ENCODE measurements at regions not wholly inside any gene's neighbourhood (a gene's known extent, or its start where the extent isn't known, plus 50 kb on each side); places are given as distances from the start of the nearest gene placed in this dataset.

- no peak overlapping the region for H3K27ac Mint-ChIP-seq
- H3K4me3 Mint-ChIP-seq, result no peak overlapping the region
- no peak for ATAC-seq (replicated peaks in 1 of 4)
- no peak overlapping the region for H3K27ac ChIP-seq (ENCODE audit: low read length)
- no peaks in the 10 kb centered on the region for H3K36me3 ChIP-seq (ENCODE audit: control insufficient read depth in 2 of 2, extremely low read depth in 1 of 2, insufficient read depth in 1 of 2, low read length in 1 of 2)
- peaks cover 0 to 4% (median 2%) of the 10 kb centered on the region in 3 donors for H3K4me1 Mint-ChIP-seq
- H3K9me3 Mint-ChIP-seq, result no peaks in the 10 kb centered on the region
- no peaks in the 10 kb centered on the region for H3K9me3 ChIP-seq
- ChIA-PET POLR2A (no interaction called here), CTCF (no interaction called here)
- H3K36me3 Mint-ChIP-seq, result no peaks in the 10 kb centered on the region
- no peak overlapping the region for H3K4me3 ChIP-seq (ENCODE audit: control insufficient read depth in 1 of 2, extremely low read depth in 1 of 2, low read length in 1 of 2)
- WGBS (ENCODE audit: insufficient coverage), result 88% methylated on average over 9 of the region's 12 CpGs
- H3K27me3 Mint-ChIP-seq, result peaks cover 4 to 17% of the 10 kb centered on the region in 2 donors
- H3K4me1 ChIP-seq (ENCODE audit: control insufficient read depth in 1 of 2, extremely low read depth in 1 of 2, insufficient read depth in 2 of 2, low read length in 2 of 2), result no peaks in the 10 kb centered on the region
- peaks cover 0 to 19% of the 10 kb centered on the region in 2 experiments for H3K27me3 ChIP-seq (replicated peaks in 1 of 2; ENCODE audit: control insufficient read depth in 2 of 2, extremely low read depth in 1 of 2, insufficient read depth in 2 of 2, low read length in 1 of 2)
- DNase-seq, result no peak
Measured at GRCh38 chr16:86985648-86986015, 331.6 kb downstream of the C16orf95 start.

GRCh38 chr16:86986136-86986535, 331.1 kb downstream of the C16orf95 start:
- WGBS (ENCODE audit: insufficient coverage), result 67% methylated on average over 3 of the region's 7 CpGs
- no peak overlapping the region for H3K4me3 Mint-ChIP-seq
- DNase-seq, result no peak

DNA sequence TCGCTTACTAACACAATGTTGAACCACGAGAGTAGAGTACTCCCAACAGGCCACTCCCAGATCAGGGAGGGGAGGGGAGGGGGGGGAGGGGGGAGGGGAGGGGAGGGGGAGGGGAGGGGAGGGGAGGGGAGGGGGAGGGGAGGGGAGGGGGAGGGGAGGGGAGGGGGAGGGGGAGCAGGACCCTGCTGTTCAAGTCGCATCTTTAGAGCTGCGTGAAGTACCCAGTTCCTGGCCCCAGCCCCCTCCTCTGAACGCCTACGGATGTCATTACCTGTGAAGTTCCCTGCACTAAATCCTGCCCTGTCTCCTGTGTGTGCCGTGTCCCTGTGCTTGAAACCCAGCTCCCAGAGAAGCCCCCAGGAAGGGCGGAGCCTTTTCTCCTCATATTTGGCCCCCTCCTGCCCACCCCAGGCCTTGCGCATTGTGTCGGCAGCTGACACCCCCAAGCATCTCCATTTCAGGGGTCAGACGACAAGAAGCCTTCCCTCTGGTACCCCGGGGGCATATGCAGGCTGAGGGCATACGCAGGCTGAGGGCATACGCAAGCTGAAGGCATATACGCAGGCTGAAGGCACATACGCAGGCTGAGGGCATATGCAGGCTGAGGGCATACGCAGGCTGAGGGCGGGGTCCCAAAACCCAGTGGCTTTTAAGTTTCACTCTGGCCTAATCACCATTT, 330.2 kb downstream of the C16orf95 start:
- Mint-ChIP-seq H3K4me3 (no peak overlapping the region), H3K27me3 (peaks cover 16 to 22% of the 10 kb centered on the region in 2 donors), H3K36me3 (no peaks in the 10 kb centered on the region), H3K27ac (no peak overlapping the region), H3K9me3 (no peaks in the 10 kb centered on the region), H3K4me1 (peaks cover 0 to 4% (median 2%) of the 10 kb centered on the region in 3 donors)
- Histone ChIP-seq H3K27me3 (replicated peaks in 1 of 2; ENCODE audit: control insufficient read depth in 2 of 2, extremely low read depth in 1 of 2, insufficient read depth in 2 of 2, low read length in 1 of 2) (peaks cover 0 to 18% of the 10 kb centered on the region in 2 experiments), H3K4me1 (ENCODE audit: control insufficient read depth in 1 of 2, extremely low read depth in 1 of 2, insufficient read depth in 2 of 2, low read length in 2 of 2) (no peaks in the 10 kb centered on the region), H3K27ac (ENCODE audit: low read length) (no peak overlapping the region), H3K36me3 (ENCODE audit: control insufficient read depth in 2 of 2, extremely low read depth in 1 of 2, insufficient read depth in 1 of 2, low read length in 1 of 2) (no peaks in the 10 kb centered on the region), H3K4me3 (ENCODE audit: control insufficient read depth in 1 of 2, extremely low read depth in 1 of 2, low read length in 1 of 2) (no peak overlapping the region), H3K9me3 (no peaks in the 10 kb centered on the region)
- CTCF ChIA-PET, result no interaction called here
- DNase-seq, result no peak
- no peak for ATAC-seq (replicated peaks in 1 of 4)
- 97% methylated on average over 13 of the region's 18 CpGs for WGBS (ENCODE audit: insufficient coverage)
- POLR2A ChIA-PET, result no interaction called here

More at GRCh38 chr16:86986136-86986535, 331.1 kb downstream of the C16orf95 start:
- H3K9me3 Mint-ChIP-seq, result no peaks in the 10 kb centered on the region
- H3K27me3 Mint-ChIP-seq, result peaks cover 8 to 19% of the 10 kb centered on the region in 2 donors
- H3K36me3 Mint-ChIP-seq, result no peaks in the 10 kb centered on the region
- H3K27ac ChIP-seq (ENCODE audit: low read length), result no peak overlapping the region
- H3K36me3 ChIP-seq (ENCODE audit: control insufficient read depth in 2 of 2, extremely low read depth in 1 of 2, insufficient read depth in 1 of 2, low read length in 1 of 2), result no peaks in the 10 kb centered on the region
- no peak overlapping the region for H3K4me3 ChIP-seq (ENCODE audit: control insufficient read depth in 1 of 2, extremely low read depth in 1 of 2, low read length in 1 of 2)
- no peak overlapping the region for H3K27ac Mint-ChIP-seq
- ChIA-PET CTCF (no interaction called here), POLR2A (no interaction called here)
- H3K4me1 ChIP-seq (ENCODE audit: control insufficient read depth in 1 of 2, extremely low read depth in 1 of 2, insufficient read depth in 2 of 2, low read length in 2 of 2), result no peaks in the 10 kb centered on the region
- no peaks in the 10 kb centered on the region for H3K9me3 ChIP-seq
- H3K4me1 Mint-ChIP-seq, result peaks cover 0 to 4% (median 2%) of the 10 kb centered on the region in 3 donors
- no peak for ATAC-seq (replicated peaks in 1 of 4)
- peaks cover 0 to 18% of the 10 kb centered on the region in 2 experiments for H3K27me3 ChIP-seq (replicated peaks in 1 of 2; ENCODE audit: control insufficient read depth in 2 of 2, extremely low read depth in 1 of 2, insufficient read depth in 2 of 2, low read length in 1 of 2)

DNA sequence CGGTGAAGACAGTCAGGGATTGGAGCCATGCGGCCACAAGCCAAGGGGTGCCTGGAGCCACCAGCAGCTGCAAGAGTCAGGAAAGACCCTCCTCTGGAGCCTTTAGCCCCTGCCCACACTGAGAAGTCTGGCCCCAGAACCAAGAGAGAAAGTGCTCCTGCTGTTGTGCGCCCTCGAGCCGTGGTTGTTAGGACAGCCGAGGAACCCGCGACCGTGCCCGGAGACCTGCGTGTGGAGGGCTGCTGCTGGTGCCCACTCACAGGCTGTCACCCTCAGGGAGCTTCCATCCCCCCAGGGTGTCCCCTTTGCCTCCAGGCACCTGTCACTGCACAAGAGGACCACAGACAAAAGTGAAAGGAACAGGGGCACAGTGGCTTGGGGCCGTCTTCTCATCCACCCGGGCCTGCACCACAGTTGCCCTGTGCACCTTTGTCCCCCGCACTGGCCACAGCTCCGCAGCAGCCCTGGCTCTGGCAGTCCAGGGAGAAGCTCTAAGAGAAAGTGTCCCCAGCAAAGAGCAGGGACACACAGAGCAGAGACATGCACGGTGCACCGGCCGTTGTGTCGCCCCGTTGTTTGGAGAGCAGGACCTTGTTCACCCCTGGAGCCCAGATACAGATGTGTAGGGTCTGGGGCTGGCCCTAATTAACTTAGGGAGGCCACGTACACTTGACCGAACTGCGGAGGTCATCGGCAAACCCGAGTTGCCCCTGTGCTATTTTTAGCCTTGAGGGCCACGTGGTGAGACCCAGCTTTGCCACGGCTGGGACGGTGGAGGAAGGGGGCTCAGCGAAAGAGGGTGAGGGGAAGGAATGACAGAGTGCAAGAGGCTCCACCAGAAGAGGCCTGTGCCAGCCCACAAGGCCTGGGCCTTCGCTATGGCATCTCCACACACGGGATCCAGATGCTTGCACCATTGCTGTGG, 329.2 kb downstream of the C16orf95 start:
- no peak overlapping the region for H3K4me3 ChIP-seq (ENCODE audit: control insufficient read depth in 1 of 2, extremely low read depth in 1 of 2, low read length in 1 of 2)
- peaks cover 0 to 3% (median 0%) of the 10 kb centered on the region in 3 donors for H3K9me3 Mint-ChIP-seq
- peaks cover 0 to 4% (median 2%) of the 10 kb centered on the region in 3 donors for H3K4me1 Mint-ChIP-seq
- H3K36me3 ChIP-seq (ENCODE audit: control insufficient read depth in 2 of 2, extremely low read depth in 1 of 2, insufficient read depth in 1 of 2, low read length in 1 of 2), result no peaks in the 10 kb centered on the region
- DNase-seq (no peak), ATAC-seq (replicated peaks in 1 of 4) (no peak)
- CTCF ChIA-PET, result no interaction called here
- H3K27ac Mint-ChIP-seq, result no peak overlapping the region
- 92% methylated on average over 31 of the region's 31 CpGs for WGBS (ENCODE audit: insufficient coverage)
- peaks cover 0 to 15% of the 10 kb centered on the region in 2 experiments for H3K27me3 ChIP-seq (replicated peaks in 1 of 2; ENCODE audit: control insufficient read depth in 2 of 2, extremely low read depth in 1 of 2, insufficient read depth in 2 of 2, low read length in 1 of 2)
- peaks cover 23 to 24% of the 10 kb centered on the region in 2 donors for H3K27me3 Mint-ChIP-seq
- no peaks in the 10 kb centered on the region for H3K4me1 ChIP-seq (ENCODE audit: control insufficient read depth in 1 of 2, extremely low read depth in 1 of 2, insufficient read depth in 2 of 2, low read length in 2 of 2)
- no peak overlapping the region for H3K4me3 Mint-ChIP-seq
- H3K36me3 Mint-ChIP-seq, result no peaks in the 10 kb centered on the region
- no peaks in the 10 kb centered on the region for H3K9me3 ChIP-seq
- H3K27ac ChIP-seq (ENCODE audit: low read length), result no peak overlapping the region
- POLR2A ChIA-PET, result no interaction called here

- H3K27me3 ChIP-seq (replicated peaks in 1 of 2; ENCODE audit: control insufficient read depth in 2 of 2, extremely low read depth in 1 of 2, insufficient read depth in 2 of 2, low read length in 1 of 2), result peaks cover 0 to 23% of the 10 kb centered on the region in 2 experiments
- Mint-ChIP-seq H3K27me3 (peaks cover 27 to 29% of the 10 kb centered on the region in 2 donors), H3K36me3 (no peaks in the 10 kb centered on the region), H3K9me3 (peaks cover 0 to 3% (median 0%) of the 10 kb centered on the region in 3 donors), H3K27ac (no peak overlapping the region), H3K4me1 (peaks cover 0 to 4% (median 2%) of the 10 kb centered on the region in 3 donors), H3K4me3 (no peak overlapping the region)
- ATAC-seq (replicated peaks in 1 of 4), result no peak
- no peaks in the 10 kb centered on the region for H3K4me1 ChIP-seq (ENCODE audit: control insufficient read depth in 1 of 2, extremely low read depth in 1 of 2, insufficient read depth in 2 of 2, low read length in 2 of 2)
- ChIA-PET POLR2A (no interaction called here), CTCF (no interaction called here)
- no peak overlapping the region for H3K27ac ChIP-seq (ENCODE audit: low read length)
- no peaks in the 10 kb centered on the region for H3K9me3 ChIP-seq
- no peaks in the 10 kb centered on the region for H3K36me3 ChIP-seq (ENCODE audit: control insufficient read depth in 2 of 2, extremely low read depth in 1 of 2, insufficient read depth in 1 of 2, low read length in 1 of 2)
- DNase-seq, result no peak
- no peak overlapping the region for H3K4me3 ChIP-seq (ENCODE audit: control insufficient read depth in 1 of 2, extremely low read depth in 1 of 2, low read length in 1 of 2)
- WGBS (ENCODE audit: insufficient coverage), result 90% methylated on average over 24 of the region's 25 CpGs
Measured at GRCh38 chr16:86988920-86989696, 328.1 kb downstream of the C16orf95 start.

DNA sequence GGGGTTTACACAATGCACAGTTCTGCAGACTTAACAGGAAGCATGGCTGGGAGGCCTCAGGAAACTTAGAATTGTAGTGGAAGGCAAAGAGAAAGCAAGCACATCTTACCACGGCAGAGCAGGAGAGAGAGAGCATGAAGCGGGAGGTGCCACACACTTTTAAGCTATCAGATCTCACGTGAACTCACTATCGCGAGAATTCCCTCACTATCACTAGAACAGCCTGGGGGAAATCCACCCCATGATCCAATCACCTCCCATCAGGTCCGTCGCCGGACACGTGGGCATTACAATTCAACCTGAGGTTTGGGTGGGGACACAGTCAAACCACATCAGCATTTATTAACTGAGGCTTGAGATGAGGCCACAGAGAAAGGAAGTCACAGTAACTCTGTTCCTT, 326.7 kb downstream of the C16orf95 start:
- POLR2A ChIA-PET, result no interaction called here
- peaks cover 27 to 32% of the 10 kb centered on the region in 2 donors for H3K27me3 Mint-ChIP-seq
- peaks cover 0 to 27% of the 10 kb centered on the region in 2 experiments for H3K27me3 ChIP-seq (replicated peaks in 1 of 2; ENCODE audit: control insufficient read depth in 2 of 2, extremely low read depth in 1 of 2, insufficient read depth in 2 of 2, low read length in 1 of 2)
- DNase-seq (peak in 1 of 35 experiments; percentile 2), ATAC-seq (replicated peaks in 1 of 4) (no peak)
- no peak overlapping the region for H3K27ac Mint-ChIP-seq
- H3K36me3 ChIP-seq (ENCODE audit: control insufficient read depth in 2 of 2, extremely low read depth in 1 of 2, insufficient read depth in 1 of 2, low read length in 1 of 2), result no peaks in the 10 kb centered on the region
- no peaks in the 10 kb centered on the region for H3K36me3 Mint-ChIP-seq
- CTCF ChIA-PET, result no interaction called here
- WGBS (ENCODE audit: insufficient coverage), result 7% methylated on average over 3 of the region's 9 CpGs
- peaks cover 0 to 4% (median 2%) of the 10 kb centered on the region in 3 donors for H3K4me1 Mint-ChIP-seq
- H3K9me3 ChIP-seq, result no peaks in the 10 kb centered on the region
- peaks cover 0 to 3% (median 0%) of the 10 kb centered on the region in 3 donors for H3K9me3 Mint-ChIP-seq
- no peak overlapping the region for H3K4me3 Mint-ChIP-seq
- H3K4me3 ChIP-seq (ENCODE audit: control insufficient read depth in 1 of 2, extremely low read depth in 1 of 2, low read length in 1 of 2), result no peak overlapping the region
- no peaks in the 10 kb centered on the region for H3K4me1 ChIP-seq (ENCODE audit: control insufficient read depth in 1 of 2, extremely low read depth in 1 of 2, insufficient read depth in 2 of 2, low read length in 2 of 2)
- H3K27ac ChIP-seq (ENCODE audit: low read length), result no peak overlapping the region

Data from T-cell (primary cell).